ENCODE measurements at regions not wholly inside any gene's neighbourhood (a gene's known extent, or its start where the extent isn't known, plus 50 kb on each side); places are given as distances from the start of the nearest gene placed in this dataset.
"Not testable (repeated sequence)": the region's sequence is repeated elsewhere in the genome, so short reads cannot be mapped to it uniquely, and the experiment has no call there.

- DNase-seq (ENCODE audit: low read depth): no peak
These were observed 179.9 kb upstream of the TSHZ3 start for GRCh38 chr19:31529121-31529520.

GRCh38 chr19:31530781-31531180 is 181.5 kb upstream of the TSHZ3 start:
- no peak for DNase-seq (ENCODE audit: low read depth)

GRCh38 chr19:31531326-31531725 is 182.1 kb upstream of the TSHZ3 start:
- DNase-seq (ENCODE audit: low read depth): no peak

- DNase-seq (ENCODE audit: low read depth): no peak
These were observed 182.8 kb upstream of the TSHZ3 start for GRCh38 chr19:31532034-31532433.

GRCh38 chr19:31533114-31533513 is 183.9 kb upstream of the TSHZ3 start:
- no peak for DNase-seq (ENCODE audit: low read depth)

GRCh38 chr19:31534231-31534630 is 185.0 kb upstream of the TSHZ3 start:
- DNase-seq (ENCODE audit: low read depth): no peak

- no peak for DNase-seq (ENCODE audit: low read depth)
These were observed 185.8 kb upstream of the TSHZ3 start for GRCh38 chr19:31534786-31535657.

- DNase-seq (ENCODE audit: low read depth): no peak
These were observed 186.6 kb upstream of the TSHZ3 start for GRCh38 chr19:31535691-31536460.

- DNase-seq (ENCODE audit: low read depth): no peak
These were observed 187.9 kb upstream of the TSHZ3 start for GRCh38 chr19:31537136-31537535.

GRCh38 chr19:31537902-31538301 is 188.7 kb upstream of the TSHZ3 start:
- DNase-seq (ENCODE audit: low read depth): not testable (repeated sequence)

- DNase-seq (ENCODE audit: low read depth): no peak
These were observed 189.6 kb upstream of the TSHZ3 start for GRCh38 chr19:31538879-31539278.

- DNase-seq (ENCODE audit: low read depth): no peak
These were observed 190.2 kb upstream of the TSHZ3 start for GRCh38 chr19:31539386-31539785.

GRCh38 chr19:31541396-31541795 is 192.2 kb upstream of the TSHZ3 start:
- no peak for DNase-seq (ENCODE audit: low read depth)

GRCh38 chr19:31543456-31543855 is 194.2 kb upstream of the TSHZ3 start:
- no peak for DNase-seq (ENCODE audit: low read depth)

GRCh38 chr19:31545777-31546176 is 196.5 kb upstream of the TSHZ3 start:
- no peak for DNase-seq (ENCODE audit: low read depth)

- DNase-seq (ENCODE audit: low read depth): no peak
These were observed 197.1 kb upstream of the TSHZ3 start for GRCh38 chr19:31546205-31546960.

GRCh38 chr19:31548941-31549340 is 199.7 kb upstream of the TSHZ3 start:
- DNase-seq (ENCODE audit: low read depth): no peak

- DNase-seq (ENCODE audit: low read depth): no peak
These were observed 204.0 kb upstream of the TSHZ3 start for GRCh38 chr19:31553112-31553845.

- DNase-seq (ENCODE audit: low read depth): no peak
These were observed 204.6 kb upstream of the TSHZ3 start for GRCh38 chr19:31553846-31554215.

GRCh38 chr19:31554360-31554759 is 205.1 kb upstream of the TSHZ3 start:
- no peak for DNase-seq (ENCODE audit: low read depth)

- no peak for DNase-seq (ENCODE audit: low read depth)
These were observed 206.5 kb upstream of the TSHZ3 start for GRCh38 chr19:31555634-31556215.

- DNase-seq (ENCODE audit: low read depth): no peak
These were observed 210.3 kb upstream of the TSHZ3 start for GRCh38 chr19:31559494-31559893.
